Sigmoid colon (tissue), 4 donors: ENCODE measurements at regions not wholly inside any gene's neighbourhood (a gene's known extent, or its start where the extent isn't known, plus 50 kb on each side); places are given as distances from the start of the nearest gene placed in this dataset.

Experiments
- CTCF ChIP-seq, 4 experiments: fragments of 450-650 bp in 3 of 4; fragments of 200-600 bp in 1 of 4; IDR thresholded peaks; one replicate each; pipeline ENCODE4 v1.5.1; 2016 to 2019; ENCODE audit warnings: antibody characterized with exemption in 4 of 4, mild to moderate bottlenecking in 3 of 4, moderate library complexity in 2 of 4
- POLR2AphosphoS5 ChIP-seq, 4 donors: sonication (generic); formaldehyde crosslinking; IDR thresholded peaks; one replicate each; pipeline ENCODE4 v1.6.1; 2017; ENCODE audit warnings: antibody characterized with exemption in 4 of 4

- no peak for TF ChIP-seq CTCF (IDR thresholded peaks at IDR 0.05)
- TF ChIP-seq POLR2AphosphoS5 (IDR thresholded peaks at IDR 0.05): no peak
These were observed 139.1 kb upstream of the PAQR3 start for GRCh38 chr4:79078339-79078738.
